Activated CD4-positive, alpha-beta T cell treated with anti-CD3 and anti-CD28 coated beads for 36 hours (primary cell): ENCODE measurements at regions not wholly inside any gene's neighbourhood (a gene's known extent, or its start where the extent isn't known, plus 50 kb on each side); places are given as distances from the start of the nearest gene placed in this dataset.
"Not testable (repeated sequence)": the region's sequence is repeated elsewhere in the genome, so short reads cannot be mapped to it uniquely, and the experiment has no call there.

Experiments used
- ATAC-seq: fragments of 200-7000 bp; cut with Tn5 transposase; one replicate; pipeline ENCODE4 v1.10.0; 2021; ENCODE audit warnings: mild to moderate bottlenecking, moderate library complexity
- CTCF ChIA-PET: fragments of 350-600 bp; sonication (Branson Sonifier 250); formaldehyde crosslinking; loops from one replicate; lab custom pipeline; 2021; ENCODE audit warnings: antibody characterized with exemption; lab: Charles Lee
- POLR2A ChIA-PET: fragments of 350-600 bp; sonication (Branson Sonifier 250); formaldehyde crosslinking; loops from one replicate; lab custom pipeline; 2021; ENCODE audit warnings: antibody characterized with exemption, inconsistent platforms; lab: Charles Lee
- DNase-seq: peaks from one replicate; pipeline ENCODE4 v3.0.0-alpha.2; 2020
- H3K27ac Mint-ChIP-seq: one replicate; pipeline ENCODE4 v1.8.0; 2021; ENCODE audit warnings: mixed read lengths
- H3K27me3 Mint-ChIP-seq: one replicate; pipeline ENCODE4 v1.8.0; 2021; ENCODE audit warnings: mixed read lengths
- H3K36me3 Mint-ChIP-seq: one replicate; pipeline ENCODE4 v1.8.0; 2021; ENCODE audit warnings: low read depth, mixed read lengths
- H3K4me1 Mint-ChIP-seq: one replicate; pipeline ENCODE4 v1.8.0; 2021; ENCODE audit warnings: mixed read lengths
- H3K4me3 Mint-ChIP-seq: one replicate; pipeline ENCODE4 v1.8.0; 2021; ENCODE audit warnings: mild to moderate bottlenecking, moderate library complexity, mixed read lengths
- H3K9me3 Mint-ChIP-seq: one replicate; pipeline ENCODE4 v1.8.0; 2021; ENCODE audit warnings: low read depth, mixed read lengths
- intact Hi-C, 2 experiments: fragments of 100-400 bp; cut with DNase I in 1 of 2; cut with micrococcal nuclease in 1 of 2; formaldehyde crosslinking; loops; one replicate each; pipeline versions ENCODE4 v1.14.2 to v1.15.1; 2022 to 2024; cut with DNase I, micrococcal nuclease

- H3K27me3 Mint-ChIP-seq, CTCF ChIA-PET, intact Hi-C loops, ATAC-seq, H3K4me3 Mint-ChIP-seq, H3K9me3 Mint-ChIP-seq, H3K4me1 Mint-ChIP-seq, DNase-seq, POLR2A ChIA-PET, H3K27ac Mint-ChIP-seq, H3K36me3 Mint-ChIP-seq: not testable (repeated sequence)
Measured at GRCh38 chr14:105749870-105750541, 223.6 kb downstream of the TMEM121 start.

GRCh38 chr14:105751291-105751751, 224.9 kb downstream of the TMEM121 start:
- POLR2A ChIA-PET, ATAC-seq, H3K36me3 Mint-ChIP-seq, intact Hi-C loops, DNase-seq, H3K9me3 Mint-ChIP-seq, H3K4me3 Mint-ChIP-seq, H3K27ac Mint-ChIP-seq, H3K4me1 Mint-ChIP-seq, CTCF ChIA-PET, H3K27me3 Mint-ChIP-seq: not testable (repeated sequence)

- H3K4me3 Mint-ChIP-seq, H3K27me3 Mint-ChIP-seq, H3K4me1 Mint-ChIP-seq, H3K9me3 Mint-ChIP-seq, intact Hi-C loops, CTCF ChIA-PET, H3K36me3 Mint-ChIP-seq, H3K27ac Mint-ChIP-seq, POLR2A ChIA-PET, ATAC-seq, DNase-seq: not testable (repeated sequence)
Measured at GRCh38 chr14:105752420-105752819, 226.0 kb downstream of the TMEM121 start.

- Mint-ChIP-seq H3K27me3 (peaks cover 4% of the 10 kb centered on the region), H3K36me3 (no peaks in the 10 kb centered on the region), H3K27ac (no peak overlapping the region), H3K4me3 (no peak overlapping the region), H3K9me3 (peaks cover 4% of the 10 kb centered on the region), H3K4me1 (no peaks in the 10 kb centered on the region)
- POLR2A ChIA-PET = interaction anchor here (0.6 kb wide), 1 partner anchor 30 kb away, joined by 3 read pairs; no protein-coding TSS in a partner anchor
- no peak for DNase-seq
- ATAC-seq = no peak
- intact Hi-C loops = no loop called here
- CTCF ChIA-PET = no interaction called here
Measured at GRCh38 chr14:105760691-105761344, 234.4 kb downstream of the TMEM121 start.

- CTCF ChIA-PET, H3K4me3 Mint-ChIP-seq, H3K36me3 Mint-ChIP-seq, intact Hi-C loops, ATAC-seq, DNase-seq, H3K4me1 Mint-ChIP-seq, POLR2A ChIA-PET, H3K27ac Mint-ChIP-seq, H3K27me3 Mint-ChIP-seq, H3K9me3 Mint-ChIP-seq: not testable (repeated sequence)
Measured at GRCh38 chr14:105761345-105761740, 235.0 kb downstream of the TMEM121 start.

GRCh38 chr14:105761842-105762241, 235.5 kb downstream of the TMEM121 start:
- ATAC-seq (no peak), DNase-seq (no peak)
- no peaks in the 10 kb centered on the region for H3K4me1 Mint-ChIP-seq
- H3K9me3 Mint-ChIP-seq = peaks cover 4% of the 10 kb centered on the region
- ChIA-PET POLR2A (no interaction called here), CTCF (no interaction called here)
- intact Hi-C loops = loop anchor here in 1 of 2 experiments (2.0 kb wide), 1 partner anchor 145 kb away; no protein-coding TSS in a partner anchor
- peaks cover 4% of the 10 kb centered on the region for H3K27me3 Mint-ChIP-seq
- H3K4me3 Mint-ChIP-seq = no peak overlapping the region
- no peaks in the 10 kb centered on the region for H3K36me3 Mint-ChIP-seq
- H3K27ac Mint-ChIP-seq = no peak overlapping the region

GRCh38 chr14:105762262-105762661, 235.9 kb downstream of the TMEM121 start:
- H3K9me3 Mint-ChIP-seq, H3K27me3 Mint-ChIP-seq, H3K36me3 Mint-ChIP-seq, CTCF ChIA-PET, H3K4me1 Mint-ChIP-seq, H3K4me3 Mint-ChIP-seq, ATAC-seq, H3K27ac Mint-ChIP-seq, DNase-seq, POLR2A ChIA-PET: not testable (repeated sequence)
- intact Hi-C loops = loop anchor here in 1 of 2 experiments (2.0 kb wide), 1 partner anchor 145 kb away; no protein-coding TSS in a partner anchor

- H3K27me3 Mint-ChIP-seq, intact Hi-C loops, ATAC-seq, H3K36me3 Mint-ChIP-seq, H3K4me3 Mint-ChIP-seq, POLR2A ChIA-PET, CTCF ChIA-PET, DNase-seq, H3K9me3 Mint-ChIP-seq, H3K4me1 Mint-ChIP-seq, H3K27ac Mint-ChIP-seq: not testable (repeated sequence)
Measured at GRCh38 chr14:105764254-105764901, 238.0 kb downstream of the TMEM121 start.

GRCh38 chr14:105765072-105765825, 238.9 kb downstream of the TMEM121 start:
- CTCF ChIA-PET, H3K9me3 Mint-ChIP-seq, H3K4me1 Mint-ChIP-seq, ATAC-seq, H3K36me3 Mint-ChIP-seq, H3K27me3 Mint-ChIP-seq, H3K4me3 Mint-ChIP-seq, DNase-seq, POLR2A ChIA-PET, H3K27ac Mint-ChIP-seq: not testable (repeated sequence)
- intact Hi-C loops = loop anchor here (5.0 kb wide), 1 partner anchor 33 kb away; no protein-coding TSS in a partner anchor

GRCh38 chr14:105765893-105766614, 239.7 kb downstream of the TMEM121 start:
- Mint-ChIP-seq H3K27me3 (peaks cover 4% of the 10 kb centered on the region), H3K9me3 (no peaks in the 10 kb centered on the region), H3K4me1 (no peaks in the 10 kb centered on the region), H3K27ac (no peak overlapping the region), H3K36me3 (no peaks in the 10 kb centered on the region), H3K4me3 (no peak overlapping the region)
- no peak for DNase-seq
- no peak for ATAC-seq
- CTCF ChIA-PET = no interaction called here
- intact Hi-C loops = loop anchor here (2.0 to 5.0 kb wide), 3 partner anchors 23 to 34 kb away; no protein-coding TSS in a partner anchor
- POLR2A ChIA-PET = no interaction called here

- H3K36me3 Mint-ChIP-seq = no peaks in the 10 kb centered on the region
- H3K4me1 Mint-ChIP-seq = no peaks in the 10 kb centered on the region
- no peaks in the 10 kb centered on the region for H3K9me3 Mint-ChIP-seq
- intact Hi-C loops = loop anchor here (2.0 to 5.0 kb wide), 3 partner anchors 25 to 35 kb away; no protein-coding TSS in a partner anchor
- DNase-seq (no peak), ATAC-seq (no peak)
- no peak overlapping the region for H3K27ac Mint-ChIP-seq
- POLR2A ChIA-PET = no interaction called here
- CTCF ChIA-PET = no interaction called here
- H3K27me3 Mint-ChIP-seq = no peaks in the 10 kb centered on the region
- no peak overlapping the region for H3K4me3 Mint-ChIP-seq
Measured at GRCh38 chr14:105767315-105767714, 240.9 kb downstream of the TMEM121 start.
